ENCODE measurements at regions not wholly inside any gene's neighbourhood (a gene's known extent, or its start where the extent isn't known, plus 50 kb on each side); places are given as distances from the start of the nearest gene placed in this dataset.

DNA sequence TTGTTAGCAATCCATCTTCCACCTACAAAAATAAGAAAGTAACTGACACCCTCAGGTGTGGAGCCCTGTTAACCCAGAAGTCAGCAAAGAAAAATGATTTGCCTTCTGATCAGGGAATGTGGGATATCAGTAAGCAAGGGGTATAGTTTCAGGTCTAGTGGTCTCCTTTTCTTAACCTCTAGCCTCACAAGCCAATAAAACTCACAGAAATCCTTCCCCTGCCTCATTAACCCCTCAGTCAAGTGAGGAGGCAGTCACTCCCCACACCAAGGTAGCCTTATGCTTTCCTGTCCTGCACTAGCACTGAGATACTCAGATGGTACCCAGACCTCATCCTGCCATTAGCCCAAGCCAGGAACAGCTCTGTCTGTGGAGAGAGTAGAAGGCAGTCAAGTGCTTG, 103.4 kb upstream of the VASH1 start:
- no peak for TF ChIP-seq POLR2A (IDR thresholded peaks at IDR 0.05)
- TF ChIP-seq, protein P1, sequence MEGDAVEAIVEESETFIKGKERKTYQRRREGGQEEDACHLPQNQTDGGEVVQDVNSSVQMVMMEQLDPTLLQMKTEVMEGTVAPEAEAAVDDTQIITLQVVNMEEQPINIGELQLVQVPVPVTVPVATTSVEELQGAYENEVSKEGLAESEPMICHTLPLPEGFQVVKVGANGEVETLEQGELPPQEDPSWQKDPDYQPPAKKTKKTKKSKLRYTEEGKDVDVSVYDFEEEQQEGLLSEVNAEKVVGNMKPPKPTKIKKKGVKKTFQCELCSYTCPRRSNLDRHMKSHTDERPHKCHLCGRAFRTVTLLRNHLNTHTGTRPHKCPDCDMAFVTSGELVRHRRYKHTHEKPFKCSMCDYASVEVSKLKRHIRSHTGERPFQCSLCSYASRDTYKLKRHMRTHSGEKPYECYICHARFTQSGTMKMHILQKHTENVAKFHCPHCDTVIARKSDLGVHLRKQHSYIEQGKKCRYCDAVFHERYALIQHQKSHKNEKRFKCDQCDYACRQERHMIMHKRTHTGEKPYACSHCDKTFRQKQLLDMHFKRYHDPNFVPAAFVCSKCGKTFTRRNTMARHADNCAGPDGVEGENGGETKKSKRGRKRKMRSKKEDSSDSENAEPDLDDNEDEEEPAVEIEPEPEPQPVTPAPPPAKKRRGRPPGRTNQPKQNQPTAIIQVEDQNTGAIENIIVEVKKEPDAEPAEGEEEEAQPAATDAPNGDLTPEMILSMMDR (IDR thresholded peaks at IDR 0.05), result no peak

All from ovary (tissue), 3 donors.